ENCODE measurements at regions not wholly inside any gene's neighbourhood (a gene's known extent, or its start where the extent isn't known, plus 50 kb on each side); places are given as distances from the start of the nearest gene placed in this dataset.

GRCh38 chr4:38490753-38491446 lies 173.1 kb upstream of the KLF3 start (continued):
- peak; percentile 55; the same call in 1 of the 2 replicates for TF ChIP-seq ZNF614 (CRISPR knock-in tag; IDR thresholded peaks at IDR 0.05; ENCODE audit: borderline replicate concordance)
- peak; percentile 85; the same call in 1 of the 2 replicates for TF ChIP-seq ZNF556 (CRISPR knock-in tag; IDR thresholded peaks at IDR 0.05; ENCODE audit: borderline replicate concordance)
- no peak for TF ChIP-seq REXO4 (CRISPR knock-in tag; IDR thresholded peaks at IDR 0.05; ENCODE audit: borderline replicate concordance)
- TF ChIP-seq TCF7L2 (IDR thresholded peaks at IDR 0.05; ENCODE audit: low read depth, low read length): no peak; the same call in 1 of the 2 replicates
- no peak for TF ChIP-seq MAF1 (CRISPR knock-in tag; IDR thresholded peaks at IDR 0.05; ENCODE audit: borderline replicate concordance)
- peak; percentile 95 for TF ChIP-seq NFKBIZ (CRISPR knock-in tag; IDR thresholded peaks at IDR 0.05)
- TF ChIP-seq NCOA1 (CRISPR knock-in tag; IDR thresholded peaks at IDR 0.05): peak; percentile 70; the same call in 1 of the 2 replicates
- no peak for TF ChIP-seq ATF7-NPFF (CRISPR knock-in tag; IDR thresholded peaks at IDR 0.05; ENCODE audit: low read depth)
- no peak for TF ChIP-seq CHCHD3 (CRISPR knock-in tag; IDR thresholded peaks at IDR 0.05)
- TF ChIP-seq HNF4A (CRISPR knock-in tag; IDR thresholded peaks at IDR 0.05): peak; percentile 99
- no peak for TF ChIP-seq ZNF570 (CRISPR knock-in tag; IDR thresholded peaks at IDR 0.05; ENCODE audit: borderline replicate concordance)
- no peak for TF ChIP-seq RFX5 (IDR thresholded peaks at IDR 0.05; ENCODE audit: low read depth, low read length)
- TF ChIP-seq NFIB (CRISPR knock-in tag; IDR thresholded peaks at IDR 0.05; ENCODE audit: borderline replicate concordance): no peak
- no peak for TF ChIP-seq MTERF4 (CRISPR knock-in tag; IDR thresholded peaks at IDR 0.05)
- TF ChIP-seq ZNF350 (CRISPR knock-in tag; IDR thresholded peaks at IDR 0.05; ENCODE audit: borderline replicate concordance, low read depth): no peak
- no peak for TF ChIP-seq SETDB1 (CRISPR knock-in tag; IDR thresholded peaks at IDR 0.05; ENCODE audit: borderline replicate concordance)
- no peak for TF ChIP-seq AGO1 (IDR thresholded peaks at IDR 0.05; ENCODE audit: low read depth, low read length, poor library complexity, severe bottlenecking)
- TF ChIP-seq ZNF597 (CRISPR knock-in tag; IDR thresholded peaks at IDR 0.05): no peak
- peak; percentile 67; the same call in 1 of the 2 replicates for TF ChIP-seq ZNF232 (CRISPR knock-in tag; IDR thresholded peaks at IDR 0.05; ENCODE audit: borderline replicate concordance)
- no peak for TF ChIP-seq SMARCE1 (IDR thresholded peaks at IDR 0.05; ENCODE audit: borderline replicate concordance)
- no peak for TF ChIP-seq POLR2AphosphoS2 (IDR thresholded peaks at IDR 0.05; ENCODE audit: low read depth, low read length)
- TF ChIP-seq ARID2 (CRISPR knock-in tag; IDR thresholded peaks at IDR 0.05; ENCODE audit: borderline replicate concordance): no peak
- no peak for TF ChIP-seq ZNF737 (CRISPR knock-in tag; IDR thresholded peaks at IDR 0.05; ENCODE audit: borderline replicate concordance)
- TF ChIP-seq NFYC (CRISPR knock-in tag; IDR thresholded peaks at IDR 0.05): no peak
- TF ChIP-seq ZNF883 (CRISPR knock-in tag; IDR thresholded peaks at IDR 0.05; ENCODE audit: not compliant biosample characterization): no peak
- no peak for TF ChIP-seq ZXDC (CRISPR knock-in tag; IDR thresholded peaks at IDR 0.05)
